BLaER1 treated with 17β-estradiol and CSF1 and Interleukin-3, amounts not matched to agents 10 nM and 100 nM (cell line): ENCODE measurements at regions not wholly inside any gene's neighbourhood (a gene's known extent, or its start where the extent isn't known, plus 50 kb on each side); places are given as distances from the start of the nearest gene placed in this dataset.

Source experiments
- H3K27ac ChIP-seq, 11 experiments: shearing (Covaris generic); formaldehyde crosslinking; 2 replicates each; pipeline ENCODE4 v1.8.1; 2022
- H3K27me3 ChIP-seq, 11 experiments: shearing (Covaris generic); formaldehyde crosslinking; 2 replicates each; pipeline ENCODE4 v1.8.1; 2022
- H3K36me3 ChIP-seq, 11 experiments: shearing (Covaris generic); formaldehyde crosslinking; 2 replicates each; pipeline ENCODE4 v1.8.1; 2022
- H3K4me1 ChIP-seq, 10 experiments: shearing (Covaris generic); formaldehyde crosslinking; 2 replicates each; pipeline ENCODE4 v1.8.1; 2022
- H3K4me2 ChIP-seq, 11 experiments: shearing (Covaris generic); formaldehyde crosslinking; 2 replicates each; pipeline ENCODE4 v1.8.1; 2022
- H3K4me3 ChIP-seq, 10 experiments: shearing (Covaris generic); formaldehyde crosslinking; 2 replicates each; pipeline ENCODE4 v1.8.1; 2022
- H3K9ac ChIP-seq, 11 experiments: shearing (Covaris generic); formaldehyde crosslinking; 2 replicates each; pipeline ENCODE4 v1.8.1; 2022
- H3K9me3 ChIP-seq, 11 experiments: shearing (Covaris generic); formaldehyde crosslinking; replicated peaks in 1 of 11; 2 replicates each; pipeline ENCODE4 v1.8.1; 2022
- H4K20me1 ChIP-seq, 11 experiments: shearing (Covaris generic); formaldehyde crosslinking; 2 replicates each; pipeline ENCODE4 v1.8.1; 2022
- Cebpa-rat ChIP-seq, 11 experiments: shearing (Covaris generic); IDR thresholded peaks; 2 replicates each; pipeline ENCODE4 v1.8.1; 2022

DNA sequence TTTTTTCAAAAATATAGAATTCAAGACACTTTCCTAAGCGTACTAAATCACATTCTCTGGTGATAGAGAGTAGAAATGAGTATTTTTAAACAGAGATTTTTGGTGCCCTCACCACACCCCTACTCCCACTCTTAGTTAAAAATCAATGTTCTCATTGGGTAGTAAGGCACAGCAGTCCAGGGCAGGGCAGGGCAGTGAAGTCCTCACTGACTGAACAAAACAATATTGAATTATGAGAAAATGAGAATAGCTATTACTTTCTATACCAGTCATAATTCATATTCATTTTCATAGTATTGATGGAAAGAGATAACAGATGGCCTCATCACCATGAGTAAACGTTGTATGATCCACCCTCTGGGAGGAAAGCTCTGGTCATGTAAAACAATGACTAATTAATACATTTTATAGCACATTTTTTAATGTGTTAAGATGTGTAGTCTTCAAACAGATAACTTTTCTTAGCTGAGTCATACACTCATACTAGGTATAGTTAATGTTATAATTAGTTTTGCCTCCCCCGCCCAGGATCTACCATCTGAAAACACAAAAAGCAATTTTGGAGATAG is 686.1 kb downstream of the KCNJ3 start:
- H3K4me3 ChIP-seq, result no peak overlapping the region
- no peaks in the 10 kb centered on the region for H3K36me3 ChIP-seq
- no peaks in the 10 kb centered on the region for H3K27me3 ChIP-seq
- H3K9ac ChIP-seq, result no peak overlapping the region
- H3K4me2 ChIP-seq, result no peak overlapping the region
- no peaks in the 10 kb centered on the region for H4K20me1 ChIP-seq
- no peaks in the 10 kb centered on the region for H3K4me1 ChIP-seq
- H3K27ac ChIP-seq, result no peak overlapping the region
- no peaks in the 10 kb centered on the region for H3K9me3 ChIP-seq
- TF ChIP-seq Cebpa-rat (IDR thresholded peaks at IDR 0.05), result no peak

DNA sequence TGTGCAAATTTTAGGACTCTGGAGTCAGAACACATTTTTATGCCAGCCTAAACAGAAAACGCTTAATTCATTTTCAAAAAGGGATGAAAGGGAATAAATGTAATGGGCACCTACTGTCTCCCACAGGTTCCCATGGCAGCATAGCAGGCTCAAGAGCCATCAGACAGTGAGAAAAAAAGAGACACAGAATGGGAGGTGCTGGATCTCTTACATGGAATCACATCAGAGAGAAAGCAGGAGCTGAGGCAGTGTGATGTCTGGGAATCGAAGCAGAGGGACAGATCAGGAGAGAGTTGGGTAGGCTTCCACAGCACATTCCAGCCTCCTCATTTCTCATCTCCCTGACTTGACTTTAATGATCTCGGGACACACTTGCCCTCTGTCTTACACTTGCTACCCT is 684.3 kb downstream of the KCNJ3 start:
- Histone ChIP-seq H3K4me2 (no peak overlapping the region), H3K27ac (no peak overlapping the region), H3K4me3 (no peak overlapping the region), H3K9me3 (no peaks in the 10 kb centered on the region), H3K4me1 (peaks cover 0 to 5% (median 0%) of the 10 kb centered on the region in 10 experiments; a peak in 4 of 20 replicates), H3K9ac (no peak overlapping the region), H3K36me3 (no peaks in the 10 kb centered on the region), H4K20me1 (no peaks in the 10 kb centered on the region), H3K27me3 (no peaks in the 10 kb centered on the region)
- no peak for TF ChIP-seq Cebpa-rat (IDR thresholded peaks at IDR 0.05)

DNA sequence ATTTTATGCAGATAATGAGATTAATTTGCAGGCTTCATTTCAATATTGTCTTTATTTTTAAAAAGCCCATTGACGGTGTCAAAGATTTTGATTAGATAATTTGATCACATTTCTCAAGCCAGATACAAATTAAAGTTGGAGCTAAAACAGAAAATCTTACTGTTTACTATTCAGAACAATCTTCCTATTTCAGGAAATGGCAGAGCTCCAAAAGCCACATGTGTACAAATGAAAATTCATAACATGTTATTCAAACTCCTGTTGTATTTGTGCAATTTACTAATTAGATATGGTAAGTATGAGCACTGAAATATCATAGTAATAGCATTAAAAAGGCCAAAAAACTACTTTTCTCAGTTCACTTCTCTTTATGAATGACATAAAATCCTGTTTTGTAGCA is 682.9 kb downstream of the KCNJ3 start:
- Histone ChIP-seq H3K4me1 (peaks cover 0 to 5% (median 0%) of the 10 kb centered on the region in 10 experiments; a peak in 4 of 20 replicates), H3K9me3 (no peaks in the 10 kb centered on the region), H3K4me2 (no peak overlapping the region), H3K4me3 (no peak overlapping the region), H4K20me1 (no peaks in the 10 kb centered on the region), H3K9ac (no peak overlapping the region), H3K27me3 (no peaks in the 10 kb centered on the region), H3K36me3 (no peaks in the 10 kb centered on the region), H3K27ac (no peak overlapping the region)
- TF ChIP-seq Cebpa-rat (IDR thresholded peaks at IDR 0.05), result no peak

DNA sequence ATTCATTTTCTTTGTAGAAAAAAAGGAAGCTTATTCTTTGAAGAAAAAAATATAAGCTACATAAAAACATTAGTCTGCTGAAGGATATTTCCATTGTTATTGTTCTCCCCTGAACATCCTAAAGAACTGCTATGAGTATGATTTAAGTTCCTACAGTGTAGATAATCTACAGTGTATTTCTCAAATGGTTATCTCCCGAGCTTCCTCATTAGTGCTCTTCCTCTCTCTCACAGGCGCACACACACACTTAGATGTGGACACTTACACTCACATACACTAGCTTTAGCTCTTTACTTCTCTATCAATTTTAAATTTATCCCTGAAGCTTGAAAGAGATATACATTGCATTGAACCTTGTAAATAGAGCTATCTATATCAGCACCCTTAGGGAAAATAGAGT is 681.0 kb downstream of the KCNJ3 start:
- H3K27ac ChIP-seq, result no peak overlapping the region
- H3K9ac ChIP-seq, result no peak overlapping the region
- H3K9me3 ChIP-seq, result no peaks in the 10 kb centered on the region
- H3K36me3 ChIP-seq, result no peaks in the 10 kb centered on the region
- H3K4me1 ChIP-seq, result peaks cover 0 to 5% (median 0%) of the 10 kb centered on the region in 10 experiments; a peak in 4 of 20 replicates
- no peak for TF ChIP-seq Cebpa-rat (IDR thresholded peaks at IDR 0.05)
- no peak overlapping the region for H3K4me2 ChIP-seq
- no peaks in the 10 kb centered on the region for H3K27me3 ChIP-seq
- no peak overlapping the region for H3K4me3 ChIP-seq
- no peaks in the 10 kb centered on the region for H4K20me1 ChIP-seq

DNA sequence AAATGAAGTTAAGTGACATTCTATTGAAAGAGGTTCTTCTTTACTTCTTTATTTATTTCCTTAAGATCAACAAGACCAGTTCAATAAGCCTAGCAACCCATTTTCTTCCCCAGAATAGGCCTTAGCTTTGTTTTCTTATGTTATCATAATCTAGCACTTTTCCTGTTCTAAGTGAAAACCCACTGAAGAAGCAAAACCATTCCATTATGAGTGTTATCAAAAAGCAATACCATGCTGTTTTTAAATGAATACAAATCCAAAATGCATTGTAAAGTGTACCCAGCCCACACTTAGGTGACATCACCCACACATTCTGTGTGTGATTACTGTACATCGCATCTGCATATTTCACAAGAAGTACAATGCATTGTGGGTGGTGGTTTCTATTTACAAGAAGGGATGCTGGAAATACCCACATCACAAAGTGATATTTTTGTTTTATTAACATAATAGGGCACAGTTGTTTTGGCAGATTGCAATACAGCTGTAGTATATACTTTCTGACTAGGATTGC is 679.5 kb downstream of the KCNJ3 start:
- Histone ChIP-seq H4K20me1 (no peaks in the 10 kb centered on the region), H3K9me3 (no peaks in the 10 kb centered on the region), H3K27me3 (no peaks in the 10 kb centered on the region), H3K4me1 (peaks cover 0 to 5% (median 0%) of the 10 kb centered on the region in 10 experiments; a peak in 4 of 20 replicates), H3K9ac (no peak overlapping the region), H3K27ac (no peak overlapping the region), H3K36me3 (no peaks in the 10 kb centered on the region), H3K4me2 (peak overlapping the region in 2 of 11 experiments; percentile 12 to 25; a peak in 1 of 22 replicates), H3K4me3 (no peak overlapping the region)
- no peak for TF ChIP-seq Cebpa-rat (IDR thresholded peaks at IDR 0.05)

DNA sequence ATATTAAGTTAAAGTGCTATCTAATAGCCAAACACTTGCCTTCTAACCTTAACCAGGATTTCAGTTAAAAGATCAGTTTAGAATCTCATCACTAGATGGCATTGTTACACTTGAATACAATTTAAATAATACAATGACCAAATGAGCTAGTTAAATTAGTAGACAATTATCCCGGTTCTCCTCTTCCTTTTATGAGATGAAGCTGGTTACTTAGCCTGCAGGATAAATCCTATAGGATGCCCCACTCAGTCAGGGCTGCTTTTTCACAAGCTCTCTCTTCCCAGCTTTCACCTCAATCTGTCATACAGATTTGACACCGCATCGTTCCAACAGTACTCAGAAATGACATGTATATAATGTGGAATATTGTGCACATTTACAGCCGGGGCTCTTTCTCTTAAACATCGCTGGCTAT is 678.8 kb downstream of the KCNJ3 start:
- H3K4me2 ChIP-seq, result no peak overlapping the region
- H3K36me3 ChIP-seq, result no peaks in the 10 kb centered on the region
- peaks cover 0 to 5% (median 0%) of the 10 kb centered on the region in 10 experiments; a peak in 4 of 20 replicates for H3K4me1 ChIP-seq
- H3K27ac ChIP-seq, result no peak overlapping the region
- H3K27me3 ChIP-seq, result no peaks in the 10 kb centered on the region
- TF ChIP-seq Cebpa-rat (IDR thresholded peaks at IDR 0.05), result no peak
- no peak overlapping the region for H3K9ac ChIP-seq
- H3K9me3 ChIP-seq, result no peaks in the 10 kb centered on the region
- H3K4me3 ChIP-seq, result no peak overlapping the region
- H4K20me1 ChIP-seq, result no peaks in the 10 kb centered on the region

DNA sequence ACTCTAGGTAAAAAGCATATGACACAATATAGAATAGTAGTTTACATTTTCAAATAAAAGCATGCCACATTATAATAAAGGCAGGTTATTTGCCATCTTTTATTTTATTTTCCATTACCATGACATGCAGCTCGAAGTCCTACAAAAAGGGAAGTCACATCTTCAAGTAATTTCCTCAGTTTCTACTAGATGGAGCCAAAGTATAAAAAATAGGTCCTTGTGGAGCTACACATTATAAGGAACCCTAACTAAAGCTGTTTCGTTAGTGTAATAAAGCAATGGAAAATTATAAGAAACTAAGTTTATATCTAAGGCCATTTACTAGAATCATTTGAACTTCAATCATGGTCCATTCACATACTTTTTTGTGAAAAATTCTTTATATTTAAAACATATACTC is 674.5 kb downstream of the KCNJ3 start:
- H3K27ac ChIP-seq, result no peak overlapping the region
- no peak for TF ChIP-seq Cebpa-rat (IDR thresholded peaks at IDR 0.05)

DNA sequence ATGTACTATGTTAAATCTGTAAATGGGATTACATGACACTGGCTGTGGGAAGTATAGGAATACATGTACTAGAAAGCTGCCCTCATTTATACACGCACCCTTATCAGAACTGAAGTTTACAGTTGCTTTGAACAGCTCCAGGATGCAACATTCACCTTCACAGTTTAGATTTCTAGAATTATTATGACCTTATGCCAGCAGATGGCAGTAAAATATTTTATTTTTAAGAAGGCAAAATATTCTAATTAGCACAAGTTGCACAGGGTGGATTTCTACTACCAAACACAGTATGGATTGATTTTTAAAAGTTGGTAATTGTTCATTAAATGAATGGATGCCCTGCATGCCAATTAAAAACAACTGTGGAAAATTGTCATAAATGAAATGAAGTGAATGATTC is 670.4 kb downstream of the KCNJ3 start:
- H3K27ac ChIP-seq, result no peak overlapping the region
- H3K4me3 ChIP-seq, result no peak overlapping the region
- no peak overlapping the region for H3K4me2 ChIP-seq
- peaks cover 0 to 4% (median 0%) of the 10 kb centered on the region in 10 experiments; a peak in 1 of 20 replicates for H3K4me1 ChIP-seq
- H3K36me3 ChIP-seq, result no peaks in the 10 kb centered on the region
- no peak overlapping the region for H3K9ac ChIP-seq
- no peaks in the 10 kb centered on the region for H3K9me3 ChIP-seq
- no peak for TF ChIP-seq Cebpa-rat (IDR thresholded peaks at IDR 0.05)
- no peaks in the 10 kb centered on the region for H3K27me3 ChIP-seq
- H4K20me1 ChIP-seq, result no peaks in the 10 kb centered on the region

More for the DNA sequence above, 674.5 kb downstream of the KCNJ3 start:
- Histone ChIP-seq H3K4me2 (no peak overlapping the region), H4K20me1 (no peaks in the 10 kb centered on the region), H3K4me1 (peaks cover 0 to 4% (median 0%) of the 10 kb centered on the region in 10 experiments; a peak in 3 of 20 replicates), H3K9me3 (no peaks in the 10 kb centered on the region), H3K27me3 (no peaks in the 10 kb centered on the region), H3K9ac (no peak overlapping the region), H3K4me3 (no peak overlapping the region), H3K36me3 (no peaks in the 10 kb centered on the region)

DNA sequence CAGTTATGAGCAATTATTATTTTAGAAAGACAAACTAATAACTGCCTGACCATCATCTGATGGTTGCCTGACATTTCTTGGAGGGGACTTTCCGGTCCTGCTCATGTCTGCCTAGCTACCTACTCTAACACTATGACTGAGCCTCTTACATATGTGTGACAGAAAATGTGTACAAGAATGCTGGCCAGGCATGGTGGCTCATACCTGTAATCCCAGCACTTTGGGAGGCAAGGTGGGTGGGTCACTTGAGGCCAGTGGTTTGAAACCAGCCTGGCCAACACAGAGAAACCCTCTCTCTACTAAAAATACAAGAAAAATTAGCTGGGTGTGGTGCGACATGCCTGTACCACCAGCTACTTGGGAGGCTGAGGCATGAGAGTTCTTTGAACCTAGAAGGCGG is 666.3 kb downstream of the KCNJ3 start:
- H4K20me1 ChIP-seq, result no peaks in the 10 kb centered on the region
- no peak for TF ChIP-seq Cebpa-rat (IDR thresholded peaks at IDR 0.05)
- no peak overlapping the region for H3K27ac ChIP-seq
- H3K9ac ChIP-seq, result no peak overlapping the region
- H3K27me3 ChIP-seq, result no peaks in the 10 kb centered on the region
- H3K9me3 ChIP-seq, result no peaks in the 10 kb centered on the region
- H3K4me3 ChIP-seq, result no peak overlapping the region
- H3K4me1 ChIP-seq, result no peaks in the 10 kb centered on the region
- no peaks in the 10 kb centered on the region for H3K36me3 ChIP-seq
- H3K4me2 ChIP-seq, result no peak overlapping the region

DNA sequence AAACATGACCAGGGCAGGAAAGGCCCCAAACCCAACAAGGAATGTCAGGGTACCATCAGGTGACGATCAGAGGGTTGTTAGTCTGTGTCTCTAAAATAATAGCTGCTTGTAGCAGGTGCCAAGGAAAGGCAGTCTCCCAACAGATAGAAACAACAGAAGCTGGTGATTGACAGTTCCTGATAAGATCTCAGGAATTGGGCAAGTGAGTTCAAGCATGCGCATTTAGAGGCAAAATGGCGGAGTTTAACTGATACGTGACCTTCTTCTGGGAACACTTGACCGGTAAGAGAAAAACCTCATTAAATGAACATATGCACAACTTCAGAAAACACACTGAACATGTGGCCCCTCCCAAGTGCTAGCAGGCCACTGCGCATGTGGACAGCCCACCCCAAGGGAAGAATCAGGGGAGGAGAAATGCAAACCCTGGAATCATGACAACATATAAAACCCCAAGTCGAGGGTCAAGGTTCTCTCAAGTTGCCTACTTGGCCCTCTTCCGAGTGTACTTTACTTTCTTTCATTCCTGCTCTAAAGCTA is 664.9 kb downstream of the KCNJ3 start:
- TF ChIP-seq Cebpa-rat (IDR thresholded peaks at IDR 0.05), result no peak
- H3K4me1 ChIP-seq, result no peaks in the 10 kb centered on the region
- H3K27ac ChIP-seq, result no peak overlapping the region

More for the DNA sequence above, 664.9 kb downstream of the KCNJ3 start:
- Histone ChIP-seq H3K9ac (no peak overlapping the region), H4K20me1 (no peaks in the 10 kb centered on the region), H3K4me2 (no peak overlapping the region), H3K27me3 (no peaks in the 10 kb centered on the region), H3K9me3 (no peaks in the 10 kb centered on the region), H3K4me3 (no peak overlapping the region), H3K36me3 (no peaks in the 10 kb centered on the region)
